ENCODE measurements at regions not wholly inside any gene's neighbourhood (a gene's known extent, or its start where the extent isn't known, plus 50 kb on each side); places are given as distances from the start of the nearest gene placed in this dataset.
"Not testable (repeated sequence)": the region's sequence is repeated elsewhere in the genome, so short reads cannot be mapped to it uniquely, and the experiment has no call there.

DNA sequence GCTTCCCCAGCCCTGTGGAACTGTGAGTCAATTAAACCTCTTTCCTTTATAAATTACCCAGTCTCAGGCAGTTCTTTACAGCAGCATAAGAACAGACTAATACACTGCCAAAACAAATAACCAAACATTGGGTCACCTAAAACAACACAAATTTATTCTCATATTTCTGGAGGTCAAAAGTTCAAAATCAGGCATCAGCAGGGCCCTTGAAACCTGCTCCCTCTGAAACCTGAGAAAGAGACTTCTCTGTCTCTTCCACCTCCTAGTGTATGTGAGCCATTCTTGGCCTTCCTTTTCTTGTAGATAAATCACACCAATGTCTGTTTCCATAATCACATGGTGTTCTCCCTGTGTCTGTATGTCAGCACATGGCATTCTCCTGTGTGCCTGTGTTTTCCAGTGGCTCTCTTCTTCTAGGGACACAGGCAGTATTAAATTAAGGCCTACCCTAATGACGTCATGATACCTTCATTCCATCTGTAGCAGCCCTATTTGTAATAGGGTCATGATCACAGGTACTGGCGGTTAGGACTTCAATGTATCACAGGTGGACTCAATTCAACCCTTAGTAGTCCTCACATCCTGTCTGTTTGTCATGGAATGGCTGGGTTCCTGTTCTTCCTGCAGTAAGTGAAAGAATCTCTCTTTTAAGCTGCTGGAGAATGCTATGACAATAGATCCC lies 147.3 kb upstream of the CLNK start:
- Histone ChIP-seq H2AFZ (ENCODE audit: low read length) (no peak overlapping the region), H3K27ac (ENCODE audit: low read length) (no peak overlapping the region), H3K9me2 (replicated peaks; ENCODE audit: insufficient read depth, low read length) (no peaks in the 10 kb centered on the region), H3K9ac (ENCODE audit: low read length) (no peak overlapping the region), H4K20me1 (ENCODE audit: insufficient read depth, low read depth, low read length) (no peaks in the 10 kb centered on the region), H3K27me3 (ENCODE audit: low read length) (no peaks in the 10 kb centered on the region), H3K79me2 (ENCODE audit: low read length) (no peaks in the 10 kb centered on the region), H3K4me2 (ENCODE audit: low read depth, low read length, poor library complexity, severe bottlenecking) (no peak overlapping the region), H3K4me3 (ENCODE audit: low read length) (no peak overlapping the region), H3K4me1 (ENCODE audit: low read length) (no peaks in the 10 kb centered on the region), H3K9me3 (ENCODE audit: low read length) (peaks cover 18% of the 10 kb centered on the region), H3K36me3 (ENCODE audit: insufficient read depth, low read length) (no peaks in the 10 kb centered on the region)
- no peak for DNase-seq

DNA sequence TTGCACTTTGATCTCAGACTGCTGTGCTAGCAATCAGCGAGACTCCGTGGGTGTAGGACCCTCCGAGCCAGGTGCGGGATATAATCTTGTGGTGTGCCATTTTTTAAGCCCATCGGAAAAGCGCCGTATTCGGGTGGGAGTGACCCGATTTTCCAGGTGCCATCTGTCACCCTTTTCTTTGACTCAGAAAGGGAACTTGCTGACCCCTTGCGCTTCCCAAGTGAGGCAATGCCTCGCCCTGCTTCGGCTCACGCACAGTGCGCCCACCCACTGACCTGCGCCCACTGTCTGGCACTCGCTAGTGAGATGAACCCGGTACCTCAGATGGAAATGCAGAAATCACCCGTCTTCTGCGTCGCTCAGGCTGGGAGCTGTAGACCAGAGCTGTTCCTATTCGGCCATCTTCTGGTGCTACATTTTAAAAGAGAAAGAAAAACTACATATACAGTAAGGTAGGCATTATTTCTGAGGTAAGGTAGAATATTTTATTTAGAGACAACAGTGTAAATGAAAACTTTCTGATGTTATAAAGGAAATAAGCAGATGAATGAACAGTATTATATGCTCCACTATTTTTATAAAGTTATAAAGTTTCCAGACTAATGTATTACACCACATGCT lies 144.5 kb upstream of the CLNK start:
- not testable (repeated sequence) for H3K4me2 ChIP-seq (ENCODE audit: low read depth, low read length, poor library complexity, severe bottlenecking); H3K9ac ChIP-seq (ENCODE audit: low read length); H3K9me2 ChIP-seq (replicated peaks; ENCODE audit: insufficient read depth, low read length); H3K27ac ChIP-seq (ENCODE audit: low read length); H2AFZ ChIP-seq (ENCODE audit: low read length); H3K4me3 ChIP-seq (ENCODE audit: low read length); DNase-seq; H3K79me2 ChIP-seq (ENCODE audit: low read length); H3K36me3 ChIP-seq (ENCODE audit: insufficient read depth, low read length); H3K4me1 ChIP-seq (ENCODE audit: low read length); H3K27me3 ChIP-seq (ENCODE audit: low read length); H4K20me1 ChIP-seq (ENCODE audit: insufficient read depth, low read depth, low read length)
- H3K9me3 ChIP-seq (ENCODE audit: low read length): peaks cover 13% of the 10 kb centered on the region

DNA sequence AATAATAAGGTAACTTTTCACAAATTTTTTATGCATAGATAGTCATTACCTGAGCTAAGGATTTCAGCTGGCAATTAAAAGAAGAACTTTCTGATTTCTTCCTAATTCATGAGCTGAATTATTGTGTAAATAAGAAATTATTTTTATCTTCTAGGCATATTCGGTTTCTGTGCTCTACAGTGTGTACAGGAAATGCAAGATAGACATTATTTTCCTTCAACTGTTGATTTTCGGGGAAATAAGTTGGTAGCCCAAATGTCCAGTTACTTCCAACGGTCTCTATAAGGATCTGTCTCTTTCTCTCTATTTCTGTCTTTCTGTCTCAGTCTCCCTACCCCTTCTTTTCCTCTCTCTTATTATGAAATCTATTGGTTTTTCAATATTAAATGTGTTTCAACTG lies 137.3 kb upstream of the CLNK start:
- Histone ChIP-seq H3K79me2 (ENCODE audit: low read length) (no peaks in the 10 kb centered on the region), H3K9me3 (ENCODE audit: low read length) (peaks cover 5% of the 10 kb centered on the region; the same call in 1 of the 2 replicates), H3K4me3 (ENCODE audit: low read length) (no peak overlapping the region), H3K36me3 (ENCODE audit: insufficient read depth, low read length) (no peaks in the 10 kb centered on the region), H3K9ac (ENCODE audit: low read length) (no peak overlapping the region), H3K9me2 (replicated peaks; ENCODE audit: insufficient read depth, low read length) (no peaks in the 10 kb centered on the region), H3K27ac (ENCODE audit: low read length) (no peak overlapping the region), H3K4me2 (ENCODE audit: low read depth, low read length, poor library complexity, severe bottlenecking) (no peak overlapping the region), H4K20me1 (ENCODE audit: insufficient read depth, low read depth, low read length) (no peaks in the 10 kb centered on the region), H2AFZ (ENCODE audit: low read length) (no peak overlapping the region), H3K27me3 (ENCODE audit: low read length) (no peaks in the 10 kb centered on the region), H3K4me1 (ENCODE audit: low read length) (no peaks in the 10 kb centered on the region)
- no peak for DNase-seq

GRCh38 chr4:10816571-10816970 lies 132.0 kb upstream of the CLNK start:
- Histone ChIP-seq H3K9ac (ENCODE audit: low read length) (no peak overlapping the region), H3K9me3 (ENCODE audit: low read length) (peaks cover 13% of the 10 kb centered on the region), H3K36me3 (ENCODE audit: insufficient read depth, low read length) (no peaks in the 10 kb centered on the region), H2AFZ (ENCODE audit: low read length) (no peak overlapping the region), H3K27ac (ENCODE audit: low read length) (no peak overlapping the region), H4K20me1 (ENCODE audit: insufficient read depth, low read depth, low read length) (no peaks in the 10 kb centered on the region), H3K4me2 (ENCODE audit: low read depth, low read length, poor library complexity, severe bottlenecking) (no peak overlapping the region), H3K9me2 (replicated peaks; ENCODE audit: insufficient read depth, low read length) (no peaks in the 10 kb centered on the region), H3K4me1 (ENCODE audit: low read length) (no peaks in the 10 kb centered on the region), H3K79me2 (ENCODE audit: low read length) (no peaks in the 10 kb centered on the region), H3K4me3 (ENCODE audit: low read length) (no peak overlapping the region), H3K27me3 (ENCODE audit: low read length) (no peaks in the 10 kb centered on the region)
- no peak for DNase-seq

GRCh38 chr4:10811991-10812390 lies 127.4 kb upstream of the CLNK start:
- H3K27ac ChIP-seq (ENCODE audit: low read length): no peak overlapping the region
- H3K36me3 ChIP-seq (ENCODE audit: insufficient read depth, low read length): no peaks in the 10 kb centered on the region
- H3K79me2 ChIP-seq (ENCODE audit: low read length): no peaks in the 10 kb centered on the region
- H3K4me1 ChIP-seq (ENCODE audit: low read length): no peaks in the 10 kb centered on the region
- H4K20me1 ChIP-seq (ENCODE audit: insufficient read depth, low read depth, low read length): no peaks in the 10 kb centered on the region
- no peak overlapping the region for H3K4me3 ChIP-seq (ENCODE audit: low read length)
- no peak overlapping the region for H3K9ac ChIP-seq (ENCODE audit: low read length)
- no peak overlapping the region for H3K4me2 ChIP-seq (ENCODE audit: low read depth, low read length, poor library complexity, severe bottlenecking)
- H3K9me2 ChIP-seq (replicated peaks; ENCODE audit: insufficient read depth, low read length): no peaks in the 10 kb centered on the region; the same call in 1 of the 2 replicates
- no peak overlapping the region for H2AFZ ChIP-seq (ENCODE audit: low read length)
- peaks cover 21% of the 10 kb centered on the region for H3K9me3 ChIP-seq (ENCODE audit: low read length)
- H3K27me3 ChIP-seq (ENCODE audit: low read length): no peaks in the 10 kb centered on the region
- no peak for DNase-seq

- peaks cover 22% of the 10 kb centered on the region for H3K9me3 ChIP-seq (ENCODE audit: low read length)
- H3K4me3 ChIP-seq (ENCODE audit: low read length): no peak overlapping the region
- H3K27me3 ChIP-seq (ENCODE audit: low read length): no peaks in the 10 kb centered on the region
- H3K9me2 ChIP-seq (replicated peaks; ENCODE audit: insufficient read depth, low read length): no peaks in the 10 kb centered on the region; the same call in 1 of the 2 replicates
- H3K36me3 ChIP-seq (ENCODE audit: insufficient read depth, low read length): no peaks in the 10 kb centered on the region
- no peak for DNase-seq
- no peak overlapping the region for H3K27ac ChIP-seq (ENCODE audit: low read length)
- no peak overlapping the region for H3K4me2 ChIP-seq (ENCODE audit: low read depth, low read length, poor library complexity, severe bottlenecking)
- no peaks in the 10 kb centered on the region for H3K4me1 ChIP-seq (ENCODE audit: low read length)
- no peak overlapping the region for H3K9ac ChIP-seq (ENCODE audit: low read length)
- no peaks in the 10 kb centered on the region for H3K79me2 ChIP-seq (ENCODE audit: low read length)
- H4K20me1 ChIP-seq (ENCODE audit: insufficient read depth, low read depth, low read length): no peaks in the 10 kb centered on the region
- no peak overlapping the region for H2AFZ ChIP-seq (ENCODE audit: low read length)
These were observed 125.8 kb upstream of the CLNK start for GRCh38 chr4:10810411-10810810.

DNA sequence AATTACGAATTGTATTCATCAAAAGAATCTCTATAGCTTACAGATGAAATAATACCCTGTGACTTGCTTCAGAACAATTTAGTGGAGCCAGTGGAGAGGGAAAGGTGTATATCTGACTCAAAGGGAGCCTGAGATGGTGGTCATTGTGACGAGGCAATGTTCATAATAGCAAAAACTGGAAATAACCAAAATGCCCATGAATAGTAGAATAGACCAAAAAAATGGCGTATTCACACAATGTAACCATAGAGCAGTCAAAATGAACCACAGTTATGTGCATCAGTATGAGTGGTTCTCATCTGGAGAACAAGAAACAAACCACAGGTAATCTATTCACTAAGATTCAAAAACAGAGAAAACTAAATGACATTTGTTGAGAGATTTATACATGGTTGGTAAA lies 125.3 kb upstream of the CLNK start:
- Histone ChIP-seq H3K4me2 (ENCODE audit: low read depth, low read length, poor library complexity, severe bottlenecking) (no peak overlapping the region), H3K27ac (ENCODE audit: low read length) (no peak overlapping the region), H3K27me3 (ENCODE audit: low read length) (no peaks in the 10 kb centered on the region), H4K20me1 (ENCODE audit: insufficient read depth, low read depth, low read length) (no peaks in the 10 kb centered on the region), H3K4me3 (ENCODE audit: low read length) (no peak overlapping the region), H3K4me1 (ENCODE audit: low read length) (no peaks in the 10 kb centered on the region), H3K79me2 (ENCODE audit: low read length) (no peaks in the 10 kb centered on the region), H3K9me2 (replicated peaks; ENCODE audit: insufficient read depth, low read length) (no peaks in the 10 kb centered on the region; the same call in 1 of the 2 replicates), H3K36me3 (ENCODE audit: insufficient read depth, low read length) (no peaks in the 10 kb centered on the region), H3K9me3 (ENCODE audit: low read length) (peaks cover 22% of the 10 kb centered on the region), H3K9ac (ENCODE audit: low read length) (no peak overlapping the region), H2AFZ (ENCODE audit: low read length) (no peak overlapping the region)
- no peak for DNase-seq

DNA sequence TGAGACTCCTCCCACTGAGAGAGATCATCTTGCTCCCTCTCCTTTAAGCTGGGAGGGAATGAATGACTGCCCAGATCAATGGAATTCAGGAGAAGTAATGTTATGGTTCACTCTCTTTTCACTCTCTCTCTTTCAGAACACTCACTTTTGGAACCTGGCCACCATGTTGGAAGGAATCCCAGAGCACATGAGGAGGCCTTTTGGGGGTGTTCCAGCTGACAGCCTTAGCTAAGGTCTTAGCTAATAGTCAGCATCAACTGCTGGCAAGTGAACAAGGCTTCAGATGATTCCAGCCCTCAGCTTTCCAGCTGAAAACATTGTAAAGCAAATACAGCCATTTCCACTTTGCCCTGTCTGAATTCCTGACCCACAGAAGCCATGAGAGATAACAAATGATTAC lies 124.0 kb upstream of the CLNK start:
- Histone ChIP-seq H3K9me2 (replicated peaks; ENCODE audit: insufficient read depth, low read length) (no peaks in the 10 kb centered on the region; the same call in 1 of the 2 replicates), H3K27me3 (ENCODE audit: low read length) (no peaks in the 10 kb centered on the region), H3K4me1 (ENCODE audit: low read length) (no peaks in the 10 kb centered on the region), H3K4me3 (ENCODE audit: low read length) (no peak overlapping the region), H3K27ac (ENCODE audit: low read length) (no peak overlapping the region), H3K9me3 (ENCODE audit: low read length) (peaks cover 23% of the 10 kb centered on the region), H3K36me3 (ENCODE audit: insufficient read depth, low read length) (no peaks in the 10 kb centered on the region), H3K79me2 (ENCODE audit: low read length) (no peaks in the 10 kb centered on the region), H3K9ac (ENCODE audit: low read length) (no peak overlapping the region), H3K4me2 (ENCODE audit: low read depth, low read length, poor library complexity, severe bottlenecking) (no peak overlapping the region), H4K20me1 (ENCODE audit: insufficient read depth, low read depth, low read length) (no peaks in the 10 kb centered on the region), H2AFZ (ENCODE audit: low read length) (no peak overlapping the region)
- DNase-seq: no peak
